ENCODE measurements at regions not wholly inside any gene's neighbourhood (a gene's known extent, or its start where the extent isn't known, plus 50 kb on each side); places are given as distances from the start of the nearest gene placed in this dataset.

DNA sequence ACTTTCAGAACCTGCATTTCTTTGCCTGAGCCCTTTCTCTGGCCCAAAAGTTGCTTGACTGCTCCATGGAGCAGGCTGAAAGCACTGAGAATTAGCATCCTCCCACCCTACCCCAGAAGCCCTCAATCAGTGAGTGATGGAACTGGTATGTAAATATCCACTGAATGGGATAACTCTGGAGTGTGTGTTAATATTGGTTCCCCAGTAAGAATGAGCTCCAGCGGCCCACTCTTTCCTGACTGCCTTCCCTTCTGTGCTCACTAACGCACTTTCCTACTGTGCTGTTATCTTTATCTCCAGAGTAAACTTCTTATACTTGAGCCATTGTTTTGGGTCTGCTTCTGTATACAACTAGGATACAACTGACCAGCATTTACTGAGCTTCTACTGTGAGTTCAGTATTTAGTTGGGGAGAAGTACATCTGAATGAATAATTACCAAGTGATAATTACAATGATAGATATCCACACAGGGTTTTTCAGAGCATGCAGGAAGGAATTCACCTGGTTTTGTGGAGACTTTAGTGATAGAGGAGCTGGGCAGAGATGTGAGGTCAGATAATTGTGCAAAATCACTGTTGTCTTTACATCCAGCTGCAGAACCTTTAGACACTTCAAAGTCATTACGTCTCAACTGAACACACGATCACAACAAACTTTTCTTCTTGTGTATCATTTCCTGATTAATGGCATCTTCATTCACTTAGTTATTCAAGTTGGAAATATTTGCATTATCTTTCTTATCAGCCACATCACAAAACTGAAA, 149.2 kb upstream of the BTG1 start:
- DNase-seq: no peak

DNA sequence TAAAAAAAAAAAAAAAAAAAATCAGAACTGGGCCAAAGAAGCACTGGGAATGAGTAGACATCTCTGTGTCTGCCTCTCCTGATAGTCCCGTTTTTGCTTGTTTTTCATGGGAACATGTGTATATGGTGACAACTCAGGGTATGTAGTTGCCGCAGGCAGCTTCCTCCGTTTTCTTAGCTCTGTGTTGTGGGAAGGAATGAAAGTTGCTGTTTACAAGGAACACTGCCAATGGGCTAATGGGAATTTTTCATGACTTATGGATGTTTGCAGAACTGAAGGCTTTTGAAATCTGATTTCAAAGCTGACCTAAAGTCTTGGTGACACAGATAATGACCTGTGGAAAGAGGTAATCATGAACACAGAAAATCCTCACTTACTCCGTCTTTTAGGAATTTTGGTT, 146.4 kb upstream of the BTG1 start:
- DNase-seq: no peak

DNA sequence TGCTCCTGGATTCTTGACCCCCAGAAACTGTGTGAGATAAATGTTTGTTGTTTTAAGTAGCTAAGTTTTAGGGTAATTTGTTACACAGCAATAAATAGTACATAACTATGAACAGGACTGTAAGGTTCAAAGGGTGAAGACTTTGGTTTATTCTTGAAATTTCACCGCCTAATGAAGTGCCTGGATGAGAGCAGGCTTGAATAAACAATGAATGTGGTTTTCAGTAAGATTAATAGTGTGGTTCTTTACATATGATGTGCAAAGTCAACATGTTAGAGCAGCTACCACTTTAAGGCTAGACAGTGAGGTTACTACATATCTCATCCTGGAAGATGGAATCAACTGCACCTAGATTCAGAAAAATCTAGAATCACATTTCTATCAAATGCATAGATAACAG, 145.2 kb upstream of the BTG1 start:
- DNase-seq: no peak

DNA sequence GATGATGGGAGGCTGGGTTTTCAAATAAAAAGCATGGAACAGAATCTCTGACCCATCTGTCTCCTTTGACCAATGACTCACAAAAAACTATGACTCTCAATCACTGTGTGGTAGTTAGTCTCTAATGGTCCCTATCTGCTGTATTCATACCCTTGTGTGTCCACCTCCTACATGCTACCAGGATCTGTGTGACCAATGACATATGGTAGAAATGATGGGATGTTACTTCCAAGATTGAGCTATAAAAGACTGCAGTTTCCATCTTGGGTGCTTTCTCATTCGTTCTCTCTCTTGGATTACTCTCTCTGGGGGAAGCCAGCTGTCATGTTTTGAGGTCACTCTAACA, 144.7 kb upstream of the BTG1 start:
- no peak for DNase-seq

DNA sequence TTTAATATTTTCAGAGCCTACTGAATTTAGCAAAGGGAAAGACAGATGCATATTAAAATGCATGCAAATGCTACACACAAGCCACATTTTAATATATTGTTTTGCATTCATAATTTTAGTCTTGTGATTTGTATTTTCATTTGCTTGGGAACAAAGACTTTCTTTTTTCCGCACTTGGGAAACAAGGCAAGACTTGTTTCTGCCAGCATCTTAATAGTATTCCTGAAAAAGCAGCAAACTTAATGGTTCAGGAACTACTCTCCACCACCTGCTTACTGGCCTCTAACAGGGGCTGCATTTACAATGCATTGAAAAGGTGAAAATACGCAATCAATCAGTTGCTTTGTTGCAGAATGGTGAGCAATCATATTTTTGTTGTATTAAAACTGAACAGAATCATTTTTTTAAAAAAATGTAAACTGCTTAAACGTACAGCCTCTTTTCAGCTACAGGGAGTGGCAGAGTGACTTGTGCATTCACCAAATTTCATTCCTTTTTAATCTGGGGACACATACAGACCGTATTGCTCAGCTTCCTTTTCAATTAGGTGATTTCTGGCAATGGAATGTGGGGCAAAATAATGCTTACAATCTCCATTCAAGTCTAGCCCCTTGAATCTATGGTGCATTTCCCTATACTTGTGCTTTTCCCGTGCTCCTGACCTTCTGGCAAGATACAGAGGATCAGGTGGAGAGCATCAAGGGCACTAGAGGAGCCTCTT, 144.1 kb upstream of the BTG1 start:
- no peak for DNase-seq

DNA sequence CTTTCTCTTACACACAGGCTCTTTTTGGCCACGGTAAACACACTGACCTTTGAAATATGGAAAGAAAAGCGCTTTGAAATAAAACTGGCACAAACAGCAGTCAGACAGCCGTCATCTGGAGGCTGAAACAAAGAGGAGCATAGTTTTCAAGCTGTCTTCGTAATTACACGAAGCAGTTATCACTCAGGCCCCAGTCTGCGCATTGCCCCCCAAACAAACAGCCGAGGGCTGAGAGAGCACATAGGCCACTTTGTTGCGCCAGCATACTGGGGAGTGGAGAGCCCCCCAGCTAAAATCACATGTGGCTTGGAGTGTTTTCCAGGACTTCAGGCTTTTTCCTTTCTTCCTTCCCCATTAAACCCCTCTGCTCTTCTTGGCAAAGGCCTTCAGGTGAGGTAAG, 142.9 kb upstream of the BTG1 start:
- DNase-seq: no peak

DNA sequence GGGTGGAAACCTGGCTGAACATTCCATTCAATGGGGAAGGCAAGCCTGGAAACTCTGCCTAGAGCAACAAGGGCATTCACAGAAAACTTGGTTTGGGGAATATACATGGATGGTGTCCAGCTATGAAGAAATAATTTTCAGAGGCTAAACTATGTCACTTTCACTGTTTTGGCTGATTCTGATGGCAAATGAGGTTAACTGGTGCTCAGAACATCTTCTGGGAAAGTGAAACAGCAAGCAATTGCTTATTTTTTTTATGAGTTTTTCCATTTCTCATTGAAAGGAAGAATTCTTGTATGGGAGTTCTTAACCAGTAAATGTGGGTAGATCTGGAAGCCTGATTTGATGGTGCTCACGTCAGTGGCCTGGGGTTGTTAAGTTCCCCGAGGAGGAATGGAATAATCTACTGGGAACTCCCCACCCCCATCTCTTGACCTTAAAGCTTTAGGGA, 132.8 kb upstream of the BTG1 start:
- DNase-seq: no peak

DNA sequence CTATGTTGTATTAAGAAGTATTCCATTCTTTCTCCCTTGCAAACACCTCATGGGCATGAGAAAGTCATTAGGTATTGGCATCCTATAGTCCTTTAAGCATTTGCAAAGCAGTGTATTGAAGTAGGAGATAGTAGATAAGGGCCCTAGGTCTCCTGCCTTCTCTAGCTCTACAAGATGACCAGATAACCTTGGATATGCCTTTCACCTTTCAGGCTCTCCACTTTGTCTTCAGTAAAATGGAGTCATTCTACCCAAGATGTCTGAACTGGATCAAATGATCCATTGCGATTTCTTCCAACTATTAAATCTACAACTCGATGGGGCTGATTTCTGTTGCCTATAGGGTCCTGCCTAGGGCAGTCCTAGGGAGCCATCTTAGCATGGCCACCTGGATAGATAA, 132.1 kb upstream of the BTG1 start:
- DNase-seq: no peak

DNA sequence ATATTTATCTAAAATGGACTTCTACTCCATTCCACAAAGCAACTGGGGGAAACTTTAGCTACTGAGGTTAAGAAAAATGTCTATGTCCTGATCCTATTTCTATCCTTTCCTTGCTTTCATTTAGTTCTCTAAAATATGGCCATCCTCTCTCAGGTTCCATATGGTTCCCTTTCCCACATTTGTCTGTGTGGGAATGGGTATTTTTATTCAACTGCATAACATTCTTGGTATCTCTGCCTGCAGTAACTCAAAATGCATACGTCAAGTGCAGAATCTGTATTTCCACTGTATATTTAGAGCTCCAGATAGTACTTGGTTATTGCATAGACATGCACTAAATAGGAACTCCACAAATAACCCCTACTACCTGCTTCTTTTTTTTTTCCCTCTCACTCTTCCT, 130.6 kb upstream of the BTG1 start:
- no peak for DNase-seq

DNA sequence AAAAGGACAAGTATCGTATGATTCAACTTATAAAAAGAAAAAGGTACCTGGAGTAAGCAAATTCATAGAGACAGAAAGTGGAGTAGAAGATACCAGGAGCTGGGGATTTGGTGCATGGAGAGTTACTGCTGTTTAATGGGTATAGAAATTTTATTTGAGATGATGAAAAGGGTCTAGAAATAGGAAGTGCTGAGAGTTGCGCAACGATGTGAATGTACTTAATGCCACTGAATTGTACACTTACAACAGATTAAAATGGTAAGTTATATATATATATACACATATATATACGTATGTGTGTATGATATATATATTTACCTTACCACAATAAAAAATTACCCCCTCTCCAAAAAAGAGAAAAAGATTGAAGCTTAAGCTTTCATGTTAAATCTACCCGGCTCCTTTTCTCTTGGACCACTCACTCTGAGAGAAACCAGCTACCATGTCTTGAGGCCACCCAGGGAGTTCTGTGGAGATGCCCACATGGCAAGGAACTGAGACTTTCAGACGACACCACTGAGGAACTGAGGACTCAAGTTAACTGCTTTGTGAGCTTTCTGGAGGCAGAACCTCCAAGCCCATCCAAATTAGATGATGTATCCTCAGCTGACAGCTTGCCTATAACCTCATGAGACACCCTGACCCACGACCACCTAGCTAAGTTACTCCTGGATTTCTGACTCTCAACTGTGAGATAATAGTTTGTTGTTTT, 130.0 kb upstream of the BTG1 start:
- no peak for DNase-seq

DNA sequence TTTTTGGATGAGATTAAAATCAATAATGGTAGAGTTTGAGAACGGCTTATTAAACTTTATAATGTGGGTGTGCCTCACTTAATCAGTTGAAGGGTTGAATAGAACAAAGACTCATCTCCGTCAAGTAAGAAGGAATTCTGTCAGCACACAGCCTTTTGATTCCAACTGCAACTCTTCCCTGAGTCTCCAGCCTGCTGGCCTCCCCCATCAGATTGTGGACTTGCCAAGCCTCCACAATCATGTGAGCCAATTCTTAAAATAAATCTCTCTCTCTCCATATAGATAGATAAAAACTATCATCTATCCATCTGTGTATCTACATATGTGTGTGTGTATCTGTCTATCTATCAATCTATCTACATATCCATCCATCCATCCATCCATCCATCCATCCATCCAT, 127.4 kb upstream of the BTG1 start:
- no peak for DNase-seq

DNA sequence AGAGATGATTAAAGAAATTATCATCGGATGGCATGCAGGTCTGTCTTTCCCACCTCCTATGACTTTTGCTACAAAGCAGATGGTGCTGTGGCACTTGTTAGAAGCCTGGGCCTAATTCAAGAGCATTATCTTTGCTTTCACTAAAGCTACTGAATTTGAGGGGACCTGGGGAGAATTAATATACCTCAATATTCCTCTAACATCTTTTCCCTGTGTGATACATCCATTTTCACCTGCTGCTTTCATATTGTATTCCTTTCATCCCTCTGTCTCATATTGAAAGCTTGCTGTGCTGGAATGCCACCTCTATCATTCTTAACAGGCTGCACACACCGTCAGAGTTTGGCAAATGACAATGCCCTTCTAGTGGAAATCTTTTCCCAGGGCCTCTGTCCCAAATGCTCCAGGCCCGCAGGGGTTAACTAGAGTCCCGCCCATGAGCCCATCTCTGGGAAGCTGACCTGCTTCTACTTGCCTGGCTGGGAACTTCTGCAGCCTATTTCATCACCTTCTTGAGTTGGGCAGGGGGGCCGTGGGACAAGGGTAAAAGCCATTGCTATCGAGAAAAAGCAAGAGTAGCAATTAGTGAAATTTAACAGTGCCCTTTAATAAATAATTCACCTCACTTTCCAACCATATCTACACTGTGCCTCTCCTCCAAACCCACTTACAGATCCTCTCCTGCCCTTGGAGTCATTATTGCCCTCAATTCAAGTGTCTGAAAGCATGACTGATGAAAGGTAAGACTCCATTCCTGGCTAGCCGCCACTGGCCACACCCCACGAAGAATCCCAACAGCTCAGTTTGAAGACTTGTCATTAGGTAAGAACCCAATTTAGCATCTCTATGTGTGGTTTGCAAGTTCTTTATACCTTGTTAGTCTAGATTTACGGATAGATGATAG, 126.7 kb upstream of the BTG1 start:
- DNase-seq: no peak

DNA sequence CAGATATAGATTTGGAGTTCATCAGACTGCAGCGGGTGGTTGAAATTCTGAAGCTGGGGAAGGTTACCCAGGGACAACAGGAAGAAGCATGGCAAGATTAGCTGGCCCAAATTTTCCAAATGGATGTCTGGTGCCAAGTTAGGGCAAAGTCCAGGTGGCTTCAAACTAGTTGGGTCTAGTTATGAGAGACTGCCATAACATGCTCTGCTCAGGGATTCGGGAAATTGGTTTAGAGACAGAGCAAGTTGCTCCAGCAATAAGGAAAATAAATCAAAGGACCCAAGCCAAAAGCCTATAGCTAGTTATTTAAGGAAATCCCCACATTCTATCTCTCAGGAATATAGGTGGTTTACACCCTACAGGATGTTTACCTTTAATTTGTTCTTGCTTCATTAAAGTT, 125.7 kb upstream of the BTG1 start:
- no peak for DNase-seq

DNA sequence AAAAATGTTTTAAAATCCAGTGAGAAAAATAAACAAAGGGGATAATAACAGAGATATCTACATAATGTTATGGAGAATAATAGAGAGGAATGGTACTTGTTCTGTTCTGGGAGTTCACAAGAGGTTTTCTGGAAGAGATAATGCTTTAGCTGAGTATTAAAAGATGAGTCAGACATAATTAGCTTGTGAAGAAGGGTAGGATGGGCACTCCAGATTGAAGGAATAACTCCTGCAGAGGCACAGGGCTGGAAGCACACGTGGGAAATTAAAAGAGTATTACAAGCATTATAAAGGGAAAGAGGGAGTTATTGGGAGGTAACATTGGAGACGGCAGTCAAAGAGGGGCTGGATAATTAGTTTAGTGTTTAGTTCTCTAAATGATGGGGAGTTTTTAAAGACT, 124.9 kb upstream of the BTG1 start:
- DNase-seq: no peak

DNA sequence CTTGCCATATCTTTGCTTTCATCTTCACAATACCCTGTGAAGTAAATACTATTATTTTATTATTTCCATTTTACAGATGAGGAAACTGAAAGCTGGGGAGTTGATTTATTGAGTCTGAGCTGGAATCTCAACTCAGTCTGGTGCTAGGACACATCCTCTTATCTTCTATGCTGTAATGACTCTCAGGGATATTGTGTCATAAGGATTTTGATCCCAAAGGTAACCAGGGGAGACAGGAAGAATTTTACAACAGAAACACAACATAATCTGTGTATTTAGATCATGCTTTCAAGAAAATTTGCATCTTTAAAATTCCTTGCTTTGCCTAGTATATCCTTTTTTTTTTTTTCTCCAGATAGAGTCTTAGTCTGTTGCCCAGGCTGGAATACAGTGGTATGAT, 123.3 kb upstream of the BTG1 start:
- DNase-seq: no peak

DNA sequence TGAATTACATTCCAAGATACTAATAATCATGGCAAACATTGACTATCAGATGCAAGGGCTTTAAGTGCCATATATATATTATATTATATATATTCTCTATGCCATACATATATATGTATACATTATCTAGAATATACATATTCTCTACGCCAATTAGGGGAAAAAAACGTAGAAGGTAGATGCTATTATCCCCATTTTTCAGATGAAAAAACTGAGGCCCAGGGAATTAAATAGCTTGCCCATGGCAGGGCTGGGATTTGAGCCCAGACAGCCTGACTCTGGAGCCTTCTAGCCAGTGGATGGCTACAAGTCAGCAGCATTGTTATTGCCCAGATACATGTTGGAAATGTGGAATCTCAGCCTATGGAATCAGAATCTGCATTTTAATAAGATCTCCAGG, 116.0 kb upstream of the BTG1 start:
- no peak for DNase-seq

DNA sequence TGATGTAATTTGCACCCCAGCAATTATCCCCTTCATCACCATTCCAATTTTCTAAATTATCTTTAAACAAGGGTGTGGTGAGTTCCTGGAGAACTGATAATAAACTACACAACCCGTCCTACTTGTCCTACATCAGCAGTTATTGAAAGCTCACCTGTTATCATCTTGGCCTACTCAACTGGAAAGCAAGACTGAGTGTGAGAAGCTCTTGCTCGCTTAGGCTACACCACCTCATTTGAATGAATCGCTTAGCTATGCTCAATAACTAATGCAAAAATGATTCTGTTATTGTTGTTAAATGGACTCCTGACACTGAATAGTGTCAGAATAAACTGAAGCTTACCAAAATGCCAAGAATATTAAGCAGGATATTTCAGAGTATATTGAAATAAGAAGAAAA, 115.4 kb upstream of the BTG1 start:
- no peak for DNase-seq

DNA sequence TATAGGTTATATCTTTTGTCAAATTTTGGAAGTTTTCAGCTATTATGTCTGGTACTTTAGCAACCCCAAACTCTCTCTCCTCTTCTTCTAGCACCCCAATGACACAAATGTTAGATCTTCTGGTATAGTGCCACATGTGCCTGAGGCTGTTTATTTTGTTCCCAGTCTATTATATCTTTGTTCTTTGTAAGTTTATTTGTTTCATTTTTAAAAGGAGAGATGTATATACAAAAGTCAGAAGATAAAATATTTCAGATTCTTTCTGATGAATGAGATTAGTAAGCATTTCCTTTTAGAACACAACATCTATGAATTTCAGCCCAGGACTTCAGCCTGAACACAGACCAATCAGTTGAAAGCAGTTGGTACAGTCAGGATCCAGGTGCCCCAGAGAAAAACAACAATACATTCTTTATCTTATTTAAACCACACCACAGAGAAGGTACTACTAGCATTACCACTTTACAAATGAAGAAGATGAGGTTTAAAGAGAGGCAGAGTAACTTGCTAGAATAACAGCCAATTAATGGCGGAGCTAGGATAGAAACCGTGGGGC, 114.1 kb upstream of the BTG1 start:
- no peak for DNase-seq

DNA sequence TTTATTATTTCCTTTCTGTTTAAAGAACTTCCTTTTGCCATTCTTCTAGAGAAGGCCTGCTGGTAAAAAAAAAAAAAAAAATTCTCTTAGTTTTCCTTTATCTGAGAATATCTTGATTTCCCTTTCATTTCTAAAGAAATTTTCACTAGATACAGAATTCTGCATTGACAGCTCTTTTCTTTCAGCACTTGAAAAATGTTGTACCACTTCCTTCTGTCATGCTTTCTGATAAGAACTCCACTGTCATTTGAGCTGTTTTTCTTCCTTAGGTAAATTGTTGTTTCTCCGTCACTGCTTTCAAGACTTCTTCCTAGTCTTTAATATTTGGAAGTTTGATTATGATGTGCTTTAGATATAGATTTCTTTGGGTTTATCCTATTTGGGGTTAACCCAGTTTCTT, 113.6 kb upstream of the BTG1 start:
- DNase-seq: no peak

DNA sequence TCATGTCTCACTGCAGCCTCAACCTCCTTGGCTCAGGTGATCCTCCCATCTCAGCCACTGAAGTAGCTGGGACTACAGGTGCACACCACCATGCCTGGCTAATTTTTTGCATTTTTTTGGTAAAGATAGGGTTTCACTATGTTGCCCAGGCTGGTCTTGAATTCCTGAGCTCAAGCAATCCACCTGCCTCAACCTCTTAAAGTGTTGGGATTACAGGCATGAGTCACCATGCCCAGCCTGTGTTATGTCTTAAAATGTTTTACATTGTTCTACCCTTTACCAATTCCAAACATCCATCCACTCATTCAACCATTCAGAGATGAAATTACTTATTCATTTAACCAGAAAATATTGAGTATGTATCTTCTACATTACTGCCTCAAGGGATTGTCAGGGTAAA, 111.6 kb upstream of the BTG1 start:
- DNase-seq: no peak

DNA sequence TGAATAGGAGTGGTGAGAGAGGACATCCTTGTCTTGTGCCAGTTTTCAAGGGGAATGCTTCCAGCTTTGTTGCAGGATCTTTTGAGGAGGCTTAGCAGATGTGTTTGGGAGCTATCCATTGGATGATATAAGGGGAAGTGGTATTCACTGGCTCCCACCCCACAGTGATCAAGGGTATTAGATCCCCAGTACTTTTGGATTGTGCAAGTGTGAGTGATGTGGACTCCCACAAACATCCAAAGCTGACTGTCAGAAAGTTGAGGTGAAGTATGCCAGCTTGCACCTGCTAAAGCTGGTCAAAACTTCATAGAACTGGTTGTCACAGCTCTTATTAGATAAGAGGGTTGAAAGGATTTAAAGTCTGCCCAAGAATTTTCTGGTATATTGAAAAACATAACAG, 110.1 kb upstream of the BTG1 start:
- no peak for DNase-seq

DNA sequence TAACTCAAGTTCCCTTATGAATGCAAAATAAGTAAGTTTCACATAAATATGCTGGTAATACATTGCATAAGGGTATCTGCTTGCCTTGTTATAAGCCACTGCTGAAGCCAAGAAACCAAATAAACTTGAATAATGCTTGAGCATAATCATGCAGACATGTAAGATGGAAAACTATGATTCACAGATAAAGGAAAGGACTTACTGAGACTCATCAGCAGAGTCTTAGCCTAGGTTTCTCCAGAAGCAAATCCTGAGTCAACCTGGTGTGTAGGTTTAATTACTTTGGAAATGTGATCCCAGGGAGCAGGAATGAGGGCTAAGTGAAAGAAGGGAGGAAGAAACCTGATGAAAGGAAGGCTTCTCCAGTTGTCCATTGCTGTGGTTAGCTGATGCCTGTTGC, 107.7 kb upstream of the BTG1 start:
- no peak for DNase-seq

DNA sequence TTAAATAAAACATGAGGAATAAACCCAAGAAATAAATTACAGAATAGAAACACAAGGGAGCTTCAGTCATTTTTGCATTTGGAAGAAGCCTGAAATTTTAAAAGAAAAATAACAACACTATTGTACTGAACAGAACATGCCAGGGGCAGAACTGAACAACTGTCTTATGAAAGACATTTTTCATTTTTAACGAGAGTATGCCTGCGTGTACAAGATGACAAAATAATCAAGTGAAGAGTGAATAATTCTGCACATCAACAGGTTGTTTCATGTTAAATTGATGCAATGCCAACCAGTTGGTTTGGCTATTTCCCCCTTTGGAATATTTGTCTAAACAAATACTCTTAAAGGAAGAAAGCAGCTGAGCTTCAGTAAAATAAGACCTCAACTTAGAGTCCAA, 103.3 kb upstream of the BTG1 start:
- DNase-seq: no peak
